ENCODE measurements at regions not wholly inside any gene's neighbourhood (a gene's known extent, or its start where the extent isn't known, plus 50 kb on each side); places are given as distances from the start of the nearest gene placed in this dataset.

GRCh38 chr12:13383379-13383778, 186.9 kb downstream of the EMP1 start:
- no peak for DNase-seq (ENCODE audit: low read depth)

- DNase-seq (ENCODE audit: low read depth): no peak
Measured at GRCh38 chr12:13380297-13380696, 183.8 kb downstream of the EMP1 start.

- no peak for DNase-seq (ENCODE audit: low read depth)
Measured at GRCh38 chr12:13379531-13380188, 183.1 kb downstream of the EMP1 start.

DNA sequence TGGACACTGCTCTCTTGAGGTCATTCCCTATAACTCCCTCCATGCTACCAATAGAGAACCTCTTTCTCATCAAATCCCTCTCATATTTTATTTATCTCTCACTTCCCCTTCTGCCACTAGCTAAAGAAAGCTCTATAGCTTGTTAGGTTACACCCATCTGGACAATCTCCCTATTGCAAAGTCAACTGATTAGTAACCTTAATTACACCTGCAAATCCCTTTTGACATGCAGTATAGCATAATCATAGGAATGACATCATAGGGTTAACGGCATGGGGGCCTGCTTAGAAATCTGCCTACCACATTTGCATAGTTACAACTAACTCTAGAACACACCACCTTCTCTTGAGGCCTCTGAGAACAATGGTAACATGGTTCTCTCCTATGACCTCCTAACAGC, 181.2 kb downstream of the EMP1 start:
- DNase-seq (ENCODE audit: low read depth): no peak

GRCh38 chr12:13376610-13377373, 180.3 kb downstream of the EMP1 start:
- no peak for DNase-seq (ENCODE audit: low read depth)

GRCh38 chr12:13375583-13376345, 179.2 kb downstream of the EMP1 start:
- no peak for DNase-seq (ENCODE audit: low read depth)

DNA sequence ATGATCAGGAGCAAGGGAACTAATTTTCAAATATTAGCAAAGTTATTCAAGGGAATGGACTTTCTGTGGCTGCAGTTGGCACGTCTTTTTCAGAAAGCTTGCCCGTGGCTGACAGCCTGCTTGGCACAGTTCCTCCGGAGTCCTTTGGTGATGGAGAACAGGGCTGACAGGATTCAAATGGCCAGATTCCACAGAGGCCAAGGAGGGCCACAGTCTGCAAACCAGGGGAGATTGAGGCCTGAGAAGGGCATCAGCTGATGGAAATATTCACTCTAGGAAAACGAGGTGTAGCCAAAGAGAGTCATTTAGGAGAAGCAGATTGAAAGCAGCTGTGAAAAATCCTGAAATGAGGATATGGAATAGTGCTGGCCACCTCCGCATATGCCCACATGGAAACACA, 178.3 kb downstream of the EMP1 start:
- DNase-seq (ENCODE audit: low read depth): no peak

GRCh38 chr12:13373803-13374202, 177.3 kb downstream of the EMP1 start:
- DNase-seq (ENCODE audit: low read depth): no peak

DNA sequence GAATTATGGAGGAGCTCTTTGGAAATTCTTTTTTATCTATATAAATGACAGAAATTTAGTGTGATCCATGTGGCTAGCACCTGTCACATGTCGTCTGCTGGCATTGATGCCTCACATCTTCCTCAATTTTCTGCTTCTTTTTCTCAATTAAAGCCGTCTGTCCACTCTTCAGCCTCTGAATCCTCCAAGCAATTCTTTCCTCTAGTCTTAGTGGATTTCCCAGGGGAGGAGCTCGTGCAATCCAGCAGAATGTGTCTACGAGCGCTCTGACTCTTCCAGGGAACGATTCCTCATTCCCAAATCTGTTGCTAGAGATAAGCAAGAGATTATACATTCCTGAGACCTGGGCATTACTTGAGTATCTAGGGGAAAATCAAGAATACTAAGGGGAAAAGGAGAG, 176.6 kb downstream of the EMP1 start:
- no peak for DNase-seq (ENCODE audit: low read depth)

GRCh38 chr12:13372386-13372785, 175.9 kb downstream of the EMP1 start:
- DNase-seq (ENCODE audit: low read depth): no peak

GRCh38 chr12:13371797-13372196, 175.3 kb downstream of the EMP1 start:
- DNase-seq (ENCODE audit: low read depth): no peak

DNA sequence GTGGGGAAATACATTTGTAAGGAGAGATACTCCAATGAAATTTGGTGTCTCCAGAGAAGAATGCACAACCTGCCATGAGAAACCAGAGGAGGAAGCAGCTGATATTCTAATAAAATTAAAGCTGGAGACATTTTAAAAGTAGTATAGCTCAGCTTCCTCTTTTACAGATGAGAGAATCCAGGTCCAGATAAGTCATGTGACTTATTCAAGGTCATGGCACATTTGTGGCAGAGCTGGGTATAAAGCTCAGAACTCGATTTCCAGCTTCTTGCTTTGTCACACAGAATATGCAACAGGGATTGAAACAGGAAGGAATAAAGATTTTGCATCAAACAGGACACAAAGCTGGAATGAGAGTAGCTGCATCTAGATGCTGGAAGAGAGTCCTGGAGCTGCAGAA, 174.8 kb downstream of the EMP1 start:
- no peak for DNase-seq (ENCODE audit: low read depth)

DNA sequence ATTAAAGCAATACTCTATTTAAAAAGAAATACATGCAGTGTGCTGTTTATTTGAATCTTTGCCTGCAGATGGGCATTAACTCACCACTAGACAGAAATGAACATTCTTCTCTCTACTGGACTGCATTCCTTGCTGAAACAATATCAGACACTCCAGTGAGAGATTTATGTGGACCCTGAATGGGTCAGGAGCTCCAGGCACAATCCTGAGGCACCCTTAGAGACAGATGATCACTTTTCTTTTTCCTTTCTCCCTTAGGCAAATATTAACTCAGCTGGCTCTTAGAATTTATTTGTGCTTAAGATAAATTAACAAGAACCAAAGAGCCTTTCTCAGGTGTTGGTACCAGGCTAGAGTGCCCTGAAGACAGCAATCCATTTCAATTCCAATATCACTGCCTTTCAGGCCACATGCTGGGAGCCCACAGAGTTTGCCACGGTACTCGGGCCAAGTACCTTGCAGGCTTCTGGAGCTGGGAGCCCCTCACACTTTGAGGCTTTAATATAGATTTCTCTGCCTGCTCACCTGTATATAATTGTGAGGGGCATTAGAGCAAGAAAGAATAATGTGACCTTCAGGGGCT, 173.0 kb downstream of the EMP1 start:
- DNase-seq (ENCODE audit: low read depth): no peak

DNA sequence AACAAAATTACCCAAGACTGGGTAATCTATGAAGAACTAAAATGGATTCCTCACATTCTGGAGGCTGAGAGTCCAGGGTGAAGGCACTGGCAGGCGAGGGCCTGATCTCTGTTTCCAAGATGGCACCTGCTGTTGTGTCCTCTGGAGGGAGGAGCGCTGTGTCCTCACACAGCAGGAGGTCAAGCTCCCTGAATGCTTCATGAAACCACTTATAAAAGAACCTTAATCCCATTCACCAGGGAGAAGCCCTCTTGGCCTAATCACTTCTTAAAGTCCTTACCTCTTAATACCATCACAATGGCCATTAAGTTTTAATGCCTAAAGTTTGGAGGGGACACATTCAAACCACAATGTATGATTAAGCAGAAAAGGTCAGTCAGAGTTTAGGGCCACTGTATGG, 172.4 kb downstream of the EMP1 start:
- no peak for DNase-seq (ENCODE audit: low read depth)

DNA sequence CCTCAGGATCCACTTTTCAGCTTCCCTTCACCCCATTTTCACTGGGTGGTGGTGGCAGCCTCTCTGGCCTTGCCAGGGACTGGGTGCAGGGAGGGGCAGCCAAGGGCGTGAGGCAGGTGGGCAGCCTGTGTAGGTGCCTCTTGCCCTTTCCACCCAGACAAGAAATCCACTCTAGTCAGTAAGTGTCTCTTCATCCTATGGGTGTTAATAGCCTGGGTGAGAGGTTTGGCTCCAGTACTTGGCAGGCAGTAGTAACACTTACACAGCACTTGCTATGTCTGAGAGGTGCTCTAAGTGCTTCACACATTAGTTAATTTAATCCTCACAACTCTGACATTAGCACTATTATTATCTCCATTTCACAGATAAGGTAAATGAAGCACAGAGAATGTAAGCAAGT, 171.9 kb downstream of the EMP1 start:
- DNase-seq (ENCODE audit: low read depth): no peak

- no peak for DNase-seq (ENCODE audit: low read depth)
Measured at GRCh38 chr12:13367973-13368372, 171.4 kb downstream of the EMP1 start.

GRCh38 chr12:13365748-13366366, 169.3 kb downstream of the EMP1 start:
- DNase-seq (ENCODE audit: low read depth): no peak

DNA sequence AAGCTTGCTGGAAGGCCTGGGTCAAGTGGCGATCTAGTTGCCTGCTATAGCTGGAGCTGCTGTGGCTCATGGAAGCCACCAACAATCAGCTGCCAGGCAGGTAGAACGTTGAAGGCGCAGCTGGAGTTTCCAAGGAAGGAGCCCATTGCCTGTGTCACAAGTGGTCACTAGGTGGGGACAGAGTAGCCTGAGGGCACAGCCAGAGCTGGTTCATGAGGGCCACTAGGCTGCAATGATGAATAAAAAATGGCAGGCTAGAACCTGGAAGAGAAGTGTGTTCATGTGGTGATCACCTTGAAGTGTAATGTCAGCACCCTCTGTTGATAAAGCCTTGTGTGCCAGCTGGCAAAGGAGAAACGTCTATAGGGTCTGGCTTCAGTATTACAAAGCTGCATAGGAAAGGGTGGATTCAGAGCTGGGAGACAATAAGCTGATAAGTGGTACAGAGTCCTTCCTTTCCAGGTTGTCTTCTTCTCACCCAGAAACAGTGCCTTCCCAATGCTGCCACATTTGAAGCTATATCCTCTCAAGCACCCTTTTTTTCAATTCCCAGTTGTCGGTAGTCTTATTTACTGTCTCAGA, 165.8 kb downstream of the EMP1 start:
- no peak for DNase-seq (ENCODE audit: low read depth)

- no peak for DNase-seq (ENCODE audit: low read depth)
Measured at GRCh38 chr12:13359636-13360035, 163.1 kb downstream of the EMP1 start.

GRCh38 chr12:13358391-13358905, 161.9 kb downstream of the EMP1 start:
- DNase-seq (ENCODE audit: low read depth): no peak

DNA sequence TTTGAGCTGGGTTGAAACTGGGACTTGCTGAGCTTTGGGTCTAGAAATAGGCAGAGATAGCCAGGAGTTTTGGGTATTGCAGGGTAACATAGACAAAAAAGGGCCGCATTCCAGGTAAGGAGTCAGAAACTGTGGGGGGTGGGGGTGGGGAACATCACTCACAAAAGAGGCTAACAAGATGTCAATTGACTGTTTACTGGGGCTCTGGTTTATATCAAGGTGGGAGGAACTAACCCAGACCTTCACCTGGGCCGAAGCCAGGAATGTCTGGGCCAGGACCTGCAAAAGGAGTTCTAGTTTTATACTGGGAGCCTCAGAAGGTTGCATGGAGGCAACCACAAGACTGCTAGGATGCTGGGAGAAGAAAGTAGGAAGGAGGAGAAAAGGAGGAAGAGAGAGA, 154.4 kb downstream of the EMP1 start:
- no peak for DNase-seq (ENCODE audit: low read depth)

DNA sequence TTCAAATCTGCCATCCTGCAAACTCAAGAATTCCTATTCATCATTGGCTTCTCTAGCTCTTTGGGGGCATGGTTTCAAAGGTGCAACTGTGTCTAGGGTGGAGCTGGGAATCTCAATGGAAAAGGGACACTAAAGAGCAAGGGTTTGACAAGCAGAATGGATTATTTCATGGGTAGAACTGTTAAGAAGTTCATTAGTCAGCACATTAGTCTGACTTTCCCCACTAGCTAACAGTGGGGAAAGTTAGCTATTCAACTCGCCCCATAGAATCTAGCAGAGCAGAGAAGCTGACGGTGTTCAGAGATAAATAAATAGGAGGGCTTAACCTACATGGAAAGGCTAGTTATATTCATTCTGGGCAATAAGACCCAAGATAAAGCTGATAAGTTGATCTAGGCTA, 153.9 kb downstream of the EMP1 start:
- no peak for DNase-seq (ENCODE audit: low read depth)

All from stimulated activated CD8-positive, alpha-beta memory T cell treated with anti-CD3 and anti-CD28 coated beads, Interleukin-4, amount 100 ng/mL, for 24 hours (primary cell).